Smooth muscle cell (in vitro differentiated cells): ENCODE measurements at regions not wholly inside any gene's neighbourhood (a gene's known extent, or its start where the extent isn't known, plus 50 kb on each side); places are given as distances from the start of the nearest gene placed in this dataset.

Experiments
- DNase-seq: peaks from one replicate; lab custom pipeline; 2025; ENCODE audit not compliant: unreplicated experiment; lab: John Stamatoyannopoulos, UW
- H2AFZ ChIP-seq: fragments of 200-600 bp; sonication (generic); 2 replicates; pipeline ENCODE4 v1.6.0; 2016; ENCODE audit warnings: antibody characterized with exemption, low read depth, mild to moderate bottlenecking
- H3F3A ChIP-seq: fragments of 200-600 bp; sonication (generic); 2 replicates; pipeline ENCODE4 v1.6.0; 2017; ENCODE audit warnings: antibody characterized with exemption, low read depth
- H3K27ac ChIP-seq: fragments of 200-600 bp; sonication (generic); 2 replicates; pipeline ENCODE4 v1.5.1; 2016; ENCODE audit warnings: low read depth, mild to moderate bottlenecking
- H3K27me3 ChIP-seq: fragments of 200-600 bp; sonication (generic); 2 replicates; pipeline ENCODE4 v1.6.1; 2016; ENCODE audit warnings: low read depth, mild to moderate bottlenecking
- H3K36me3 ChIP-seq: fragments of 200-600 bp; sonication (generic); 2 replicates; pipeline ENCODE4 v1.5.1; 2016; ENCODE audit warnings: low read depth
- H3K4me1 ChIP-seq: fragments of 200-600 bp; sonication (generic); 2 replicates; pipeline ENCODE4 v1.5.1; 2016; ENCODE audit warnings: low read depth
- H3K4me2 ChIP-seq: fragments of 200-600 bp; sonication (generic); 2 replicates; pipeline ENCODE4 v1.6.0; 2016; ENCODE audit warnings: mild to moderate bottlenecking
- H3K4me3 ChIP-seq: fragments of 200-600 bp; sonication (generic); 2 replicates; pipeline ENCODE4 v1.5.1; 2016; ENCODE audit warnings: mild to moderate bottlenecking
- H3K79me2 ChIP-seq: fragments of 200-600 bp; sonication (generic); 2 replicates; pipeline ENCODE4 v1.6.0; 2016; ENCODE audit warnings: low read depth, mild to moderate bottlenecking
- H3K9ac ChIP-seq: fragments of 200-600 bp; sonication (generic); 2 replicates; pipeline ENCODE4 v1.6.0; 2016; ENCODE audit warnings: low read depth
- H3K9me3 ChIP-seq: fragments of 200-600 bp; sonication (generic); replicated peaks from 2 replicates; pipeline ENCODE4 v1.5.1; 2016; ENCODE audit warnings: low read depth
- H4K20me1 ChIP-seq: fragments of 200-600 bp; sonication (generic); 2 replicates; pipeline ENCODE4 v1.6.0; 2016; ENCODE audit warnings: low read depth
- CTCF ChIP-seq: fragments of 200-600 bp; sonication (generic); IDR thresholded peaks from 2 replicates; pipeline ENCODE4 v1.5.1; 2017; ENCODE audit warnings: borderline replicate concordance, mild to moderate bottlenecking, antibody characterized with exemption; ENCODE audit not compliant: insufficient read depth, poor library complexity, severe bottlenecking
- WGBS: methylation state at CpG from one replicate; pipeline ENCODE4 v1.1.7; 2016; ENCODE audit warnings: low lambda C conversion rate; 5-methylcytosine and 5-hydroxymethylcytosine counted together

DNA sequence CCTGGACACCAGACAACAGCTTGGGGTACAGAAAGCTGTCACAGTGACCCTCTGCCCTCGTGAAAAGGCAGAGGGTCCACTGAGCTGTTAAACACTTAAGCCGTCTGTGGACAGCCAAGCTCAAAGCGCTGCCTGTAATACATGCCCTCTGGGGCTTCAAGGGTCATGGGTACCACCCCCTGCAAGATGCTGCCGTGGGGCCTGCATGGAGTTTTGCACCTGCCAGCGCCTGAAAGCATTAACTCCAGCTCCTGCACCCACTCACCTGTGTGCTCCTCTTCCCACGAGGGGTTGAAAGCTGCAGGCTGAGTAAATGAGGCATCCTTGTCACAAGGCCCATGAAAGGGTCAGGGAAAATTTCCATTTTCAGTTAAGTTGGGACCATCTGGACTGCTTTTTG is 70.6 kb upstream of the PHLPP1 start:
- 91% methylated on average over 6 of the region's 6 CpGs for WGBS
- no peak for TF ChIP-seq CTCF
- H2AFZ ChIP-seq = no peak overlapping the region

GRCh38 chr18:62647179-62647578 is 68.2 kb upstream of the PHLPP1 start:
- Histone ChIP-seq H3K36me3 (no peaks in the 10 kb centered on the region), H3K9me3 (no peaks in the 10 kb centered on the region), H3K4me2 (no peak overlapping the region), H3K4me1 (peaks cover 5% of the 10 kb centered on the region), H3K4me3 (no peak overlapping the region), H3K27me3 (no peaks in the 10 kb centered on the region), H4K20me1 (no peaks in the 10 kb centered on the region), H3K79me2 (no peaks in the 10 kb centered on the region), H3K9ac (no peak overlapping the region), H2AFZ (no peak overlapping the region), H3K27ac (no peak overlapping the region), H3F3A (no peaks in the 10 kb centered on the region)
- TF ChIP-seq CTCF = no peak
- DNase-seq = no peak
- 97% methylated on average over 2 of the region's 2 CpGs for WGBS

More for the DNA sequence above, 70.6 kb upstream of the PHLPP1 start:
- Histone ChIP-seq H3K9me3 (no peaks in the 10 kb centered on the region), H3K4me1 (peaks cover 5% of the 10 kb centered on the region), H3K36me3 (no peaks in the 10 kb centered on the region), H3K27ac (no peak overlapping the region), H3K27me3 (no peaks in the 10 kb centered on the region), H3F3A (no peaks in the 10 kb centered on the region), H4K20me1 (no peaks in the 10 kb centered on the region), H3K4me2 (no peak overlapping the region), H3K9ac (no peak overlapping the region), H3K79me2 (no peaks in the 10 kb centered on the region), H3K4me3 (no peak overlapping the region)
- no peak for DNase-seq

DNA sequence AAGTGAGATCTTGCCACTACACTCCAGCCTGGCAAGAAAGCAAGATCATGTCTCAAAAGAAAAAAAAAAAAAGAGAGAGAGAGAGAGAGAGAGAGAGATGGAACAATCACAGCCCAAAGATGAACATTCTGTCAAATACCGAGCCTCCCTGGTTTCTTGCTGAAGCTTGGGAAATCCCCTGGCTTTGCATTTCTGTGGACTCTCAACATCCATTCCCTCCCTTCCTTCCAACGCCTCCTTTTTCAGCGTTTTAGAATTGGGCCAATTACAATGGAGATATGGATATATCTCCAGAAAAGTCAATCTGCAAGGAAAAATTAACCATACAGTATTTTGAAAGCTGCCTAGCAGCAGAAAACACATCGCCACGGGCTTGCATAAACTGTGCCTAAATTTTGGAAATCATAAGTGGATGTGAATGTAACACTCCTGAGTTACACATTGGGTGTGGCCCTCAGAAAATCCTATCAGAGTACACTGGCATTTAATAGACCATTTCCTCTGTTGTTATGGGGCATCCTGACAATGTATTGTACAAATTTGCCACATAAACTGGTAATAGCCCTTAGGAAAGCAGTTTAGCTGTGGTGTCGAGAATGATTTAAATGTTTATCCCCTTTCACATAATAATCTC is 67.2 kb upstream of the PHLPP1 start:
- H3K27me3 ChIP-seq = no peaks in the 10 kb centered on the region
- no peak for TF ChIP-seq CTCF
- no peaks in the 10 kb centered on the region for H4K20me1 ChIP-seq
- H3K9ac ChIP-seq = no peak overlapping the region
- no peaks in the 10 kb centered on the region for H3K9me3 ChIP-seq
- no peak overlapping the region for H3K27ac ChIP-seq
- H3F3A ChIP-seq = no peaks in the 10 kb centered on the region
- no peak for DNase-seq
- H3K4me3 ChIP-seq = no peak overlapping the region
- WGBS = 85% methylated on average over 6 of the region's 6 CpGs
- peaks cover 3% of the 10 kb centered on the region for H3K4me1 ChIP-seq
- no peaks in the 10 kb centered on the region for H3K36me3 ChIP-seq
- no peaks in the 10 kb centered on the region for H3K79me2 ChIP-seq
- no peak overlapping the region for H2AFZ ChIP-seq
- no peak overlapping the region for H3K4me2 ChIP-seq
